DND-41 (cell line): ENCODE measurements at regions not wholly inside any gene's neighbourhood (a gene's known extent, or its start where the extent isn't known, plus 50 kb on each side); places are given as distances from the start of the nearest gene placed in this dataset.

Experiments used
- ATAC-seq: fragments of 200-7000 bp; cut with Tn5 transposase; 3 replicates; pipeline ENCODE4 v1.9.1; 2021; ENCODE audit warnings: low read depth; ENCODE audit not compliant: insufficient read depth
- DNase-seq: peaks from one replicate; pipeline ENCODE4 v3.0.0-alpha.2; 2020
- H2AFZ ChIP-seq: 2 replicates; pipeline ENCODE4 v1.6.0; 2012; ENCODE audit warnings: low read depth, low read length
- H3K27ac ChIP-seq: 2 replicates; pipeline ENCODE4 v1.5.1; 2012; ENCODE audit warnings: low read length, inconsistent platforms
- H3K27me3 ChIP-seq: fragments of 200-600 bp; sonication (generic); 2 replicates; pipeline ENCODE4 v1.6.0; 2012; ENCODE audit warnings: low read length, mild to moderate bottlenecking, inconsistent platforms; ENCODE audit not compliant: insufficient read depth, poor library complexity
- H3K36me3 ChIP-seq: 2 replicates; pipeline ENCODE4 v1.5.1; 2012; ENCODE audit warnings: low read length, inconsistent platforms; ENCODE audit not compliant: insufficient read depth
- H3K4me1 ChIP-seq: 2 replicates; pipeline ENCODE4 v1.5.1; 2012; ENCODE audit warnings: mild to moderate bottlenecking, low read length; ENCODE audit not compliant: insufficient read depth
- H3K4me2 ChIP-seq: 2 replicates; pipeline ENCODE4 v1.6.0; 2012; ENCODE audit warnings: mild to moderate bottlenecking, moderate library complexity, low read length, inconsistent platforms; ENCODE audit not compliant: insufficient read depth
- H3K4me3 ChIP-seq, 2 experiments: fragments of 200-600 bp in 1 of 2; shearing (Covaris generic) in 1 of 2; 2 replicates each; pipeline ENCODE4 v1.5.1; 2012 to 2016; ENCODE audit warnings: inconsistent platforms in 2 of 2, low read length in 2 of 2, mild to moderate bottlenecking in 2 of 2, low read depth in 1 of 2, moderate library complexity in 1 of 2
- H3K79me2 ChIP-seq: 2 replicates; pipeline ENCODE4 v1.6.0; 2012; ENCODE audit warnings: low read length, inconsistent platforms; ENCODE audit not compliant: insufficient read depth
- H3K9ac ChIP-seq: 2 replicates; pipeline ENCODE4 v1.6.0; 2012; ENCODE audit warnings: low read depth, mild to moderate bottlenecking, inconsistent platforms, low read length, moderate library complexity
- H3K9me3 ChIP-seq: 2 replicates; pipeline ENCODE4 v1.5.1; 2012; ENCODE audit warnings: low read length, moderate library complexity, mild to moderate bottlenecking, inconsistent platforms; ENCODE audit not compliant: insufficient read depth, severe bottlenecking
- H4K20me1 ChIP-seq: 2 replicates; pipeline ENCODE4 v1.6.0; 2012; ENCODE audit warnings: low read length; ENCODE audit not compliant: insufficient read depth
- EZH2 ChIP-seq: IDR thresholded peaks from 3 replicates; pipeline ENCODE4 v1.6.1; 2012; ENCODE audit warnings: borderline replicate concordance, low read depth, mild to moderate bottlenecking, moderate library complexity, low read length, inconsistent platforms; ENCODE audit not compliant: severe bottlenecking
- TF ChIP-seq, protein P1 (sequence below): IDR thresholded peaks from 2 replicates; pipeline ENCODE4 v1.5.1; 2012; ENCODE audit warnings: borderline replicate concordance, low read length, moderate library complexity, mild to moderate bottlenecking; ENCODE audit not compliant: poor library complexity, severe bottlenecking; ENCODE audit errors: extremely low read depth

DNA sequence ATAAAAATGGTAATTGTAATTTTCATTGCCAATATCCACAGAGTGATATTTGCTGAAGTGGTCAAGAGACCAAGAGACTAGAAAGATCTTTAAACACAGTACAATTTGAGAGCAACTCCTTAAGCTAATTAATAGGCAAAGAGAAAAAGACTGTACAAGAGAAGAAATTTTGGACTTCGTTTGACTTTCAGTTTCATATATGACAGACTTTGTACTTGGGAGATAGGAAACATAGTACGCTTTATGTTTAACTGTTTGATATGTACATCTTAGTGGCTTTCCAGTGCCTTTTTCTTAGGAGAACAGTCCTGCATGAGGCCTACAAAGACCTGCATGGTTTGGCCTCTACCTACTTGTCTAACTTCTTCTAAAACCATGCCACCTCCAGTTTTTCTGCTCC is 1118.1 kb downstream of the TRHDE start:
- no peaks in the 10 kb centered on the region for H3K36me3 ChIP-seq
- TF ChIP-seq, protein P1, sequence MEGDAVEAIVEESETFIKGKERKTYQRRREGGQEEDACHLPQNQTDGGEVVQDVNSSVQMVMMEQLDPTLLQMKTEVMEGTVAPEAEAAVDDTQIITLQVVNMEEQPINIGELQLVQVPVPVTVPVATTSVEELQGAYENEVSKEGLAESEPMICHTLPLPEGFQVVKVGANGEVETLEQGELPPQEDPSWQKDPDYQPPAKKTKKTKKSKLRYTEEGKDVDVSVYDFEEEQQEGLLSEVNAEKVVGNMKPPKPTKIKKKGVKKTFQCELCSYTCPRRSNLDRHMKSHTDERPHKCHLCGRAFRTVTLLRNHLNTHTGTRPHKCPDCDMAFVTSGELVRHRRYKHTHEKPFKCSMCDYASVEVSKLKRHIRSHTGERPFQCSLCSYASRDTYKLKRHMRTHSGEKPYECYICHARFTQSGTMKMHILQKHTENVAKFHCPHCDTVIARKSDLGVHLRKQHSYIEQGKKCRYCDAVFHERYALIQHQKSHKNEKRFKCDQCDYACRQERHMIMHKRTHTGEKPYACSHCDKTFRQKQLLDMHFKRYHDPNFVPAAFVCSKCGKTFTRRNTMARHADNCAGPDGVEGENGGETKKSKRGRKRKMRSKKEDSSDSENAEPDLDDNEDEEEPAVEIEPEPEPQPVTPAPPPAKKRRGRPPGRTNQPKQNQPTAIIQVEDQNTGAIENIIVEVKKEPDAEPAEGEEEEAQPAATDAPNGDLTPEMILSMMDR: no peak
- TF ChIP-seq EZH2: no peak
- no peak overlapping the region for H3K9ac ChIP-seq
- no peaks in the 10 kb centered on the region for H4K20me1 ChIP-seq
- DNase-seq: no peak
- ATAC-seq: no peak
- no peaks in the 10 kb centered on the region for H3K4me1 ChIP-seq
- no peak overlapping the region for H2AFZ ChIP-seq
- no peak overlapping the region for H3K4me2 ChIP-seq
- no peaks in the 10 kb centered on the region for H3K27me3 ChIP-seq
- no peak overlapping the region for H3K27ac ChIP-seq
- no peaks in the 10 kb centered on the region for H3K9me3 ChIP-seq
- no peaks in the 10 kb centered on the region for H3K79me2 ChIP-seq
- H3K4me3 ChIP-seq: no peak overlapping the region

DNA sequence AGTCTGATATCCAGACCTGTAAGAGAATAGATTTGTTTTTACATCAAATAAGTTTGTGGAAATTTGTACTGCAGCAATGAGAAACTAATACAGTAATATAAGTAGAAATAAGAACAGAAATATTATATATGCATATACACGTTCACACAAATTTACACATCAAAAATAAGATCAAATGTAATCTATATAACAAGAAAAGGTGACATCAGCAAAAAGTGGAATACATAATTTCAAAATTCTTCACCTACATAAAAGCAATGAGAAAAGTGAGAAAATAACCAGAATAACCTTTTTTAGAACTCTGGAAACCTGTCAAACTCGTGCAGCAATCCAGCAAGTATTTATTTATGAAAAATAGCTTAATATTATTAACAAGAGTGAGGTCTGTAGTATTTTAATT is 1124.6 kb upstream of the ATXN7L3B start:
- Histone ChIP-seq H3K36me3 (no peaks in the 10 kb centered on the region), H2AFZ (no peak overlapping the region), H3K9ac (no peak overlapping the region), H3K4me2 (no peak overlapping the region), H3K4me3 (no peak overlapping the region), H3K9me3 (peaks cover 9% of the 10 kb centered on the region), H3K4me1 (no peaks in the 10 kb centered on the region), H3K79me2 (no peaks in the 10 kb centered on the region), H3K27ac (no peak overlapping the region), H3K27me3 (no peaks in the 10 kb centered on the region), H4K20me1 (no peaks in the 10 kb centered on the region)
- ATAC-seq (no peak), DNase-seq (no peak)
- TF ChIP-seq, protein P1: no peak
- no peak for TF ChIP-seq EZH2

DNA sequence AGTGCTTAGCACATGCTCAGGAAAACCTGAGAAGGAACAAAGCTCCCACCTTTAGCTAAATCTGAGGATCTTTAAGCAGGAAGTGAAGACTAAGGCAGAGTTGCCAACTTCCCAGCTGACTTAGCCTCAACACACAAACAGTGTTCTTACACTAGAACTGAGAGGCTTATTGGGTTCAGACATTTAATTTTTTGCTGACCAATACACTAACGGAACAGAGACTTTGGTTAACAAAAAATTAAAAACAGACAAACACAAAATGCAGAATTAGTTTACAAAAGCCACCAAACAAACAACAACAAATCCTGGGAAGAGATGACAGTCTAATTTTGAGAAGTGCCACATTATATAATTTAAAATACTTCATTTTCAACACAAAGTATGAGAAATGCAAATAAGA is 1123.7 kb upstream of the ATXN7L3B start:
- TF ChIP-seq EZH2: no peak
- TF ChIP-seq, protein P1: no peak
- Histone ChIP-seq H3K27ac (no peak overlapping the region), H3K4me3 (no peak overlapping the region), H3K27me3 (no peaks in the 10 kb centered on the region), H3K4me1 (no peaks in the 10 kb centered on the region), H4K20me1 (no peaks in the 10 kb centered on the region), H3K9me3 (peaks cover 9% of the 10 kb centered on the region), H3K79me2 (no peaks in the 10 kb centered on the region), H3K4me2 (no peak overlapping the region), H2AFZ (no peak overlapping the region), H3K9ac (no peak overlapping the region), H3K36me3 (no peaks in the 10 kb centered on the region)
- ATAC-seq (no peak), DNase-seq (no peak)

DNA sequence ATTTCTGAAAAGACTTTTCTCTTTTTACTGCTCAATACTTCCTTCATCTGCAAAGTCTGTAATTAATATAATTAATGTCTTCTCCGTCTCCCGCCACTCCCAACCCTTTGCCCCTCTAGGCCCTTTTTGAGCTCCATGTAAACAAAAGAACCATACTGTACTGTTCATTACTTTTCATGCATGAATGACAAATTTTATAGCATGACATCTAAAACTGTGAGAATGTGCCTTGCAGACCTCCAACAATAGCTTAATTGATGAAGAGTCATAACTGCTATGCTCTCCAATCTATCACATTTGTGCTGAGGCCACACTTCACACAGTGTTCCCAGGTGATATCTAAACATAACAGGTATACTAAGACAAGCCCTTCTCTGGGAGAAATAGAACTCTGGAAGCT is 1122.7 kb upstream of the ATXN7L3B start:
- H3K27me3 ChIP-seq: no peaks in the 10 kb centered on the region
- no peaks in the 10 kb centered on the region for H4K20me1 ChIP-seq
- DNase-seq (no peak), ATAC-seq (no peak)
- no peak overlapping the region for H3K4me2 ChIP-seq
- H3K36me3 ChIP-seq: no peaks in the 10 kb centered on the region
- H3K9ac ChIP-seq: no peak overlapping the region
- no peak overlapping the region for H3K4me3 ChIP-seq
- no peaks in the 10 kb centered on the region for H3K4me1 ChIP-seq
- no peak for TF ChIP-seq EZH2
- TF ChIP-seq, protein P1: no peak
- H3K27ac ChIP-seq: no peak overlapping the region
- no peak overlapping the region for H2AFZ ChIP-seq
- no peaks in the 10 kb centered on the region for H3K79me2 ChIP-seq
- H3K9me3 ChIP-seq: peaks cover 9% of the 10 kb centered on the region
